Trophoblast cell (in vitro differentiated cells and primary cell): ENCODE measurements at regions not wholly inside any gene's neighbourhood (a gene's known extent, or its start where the extent isn't known, plus 50 kb on each side); places are given as distances from the start of the nearest gene placed in this dataset.
"Not testable (repeated sequence)": the region's sequence is repeated elsewhere in the genome, so short reads cannot be mapped to it uniquely, and the experiment has no call there.

Source experiments
- DNase-seq, 2 donors: peaks; one replicate each; pipeline ENCODE4 v3.0.0-alpha.2; 2016
- H2AFZ ChIP-seq: 2 replicates; pipeline ENCODE4 v1.6.1; 2013; ENCODE audit warnings: low read length, moderate library complexity, mild to moderate bottlenecking; ENCODE audit not compliant: insufficient read depth, poor library complexity
- H2AK5ac ChIP-seq: 2 replicates; pipeline ENCODE4 v1.6.1; 2013; ENCODE audit warnings: mild to moderate bottlenecking, low read length
- H2BK120ac ChIP-seq: 2 replicates; pipeline ENCODE4 v1.6.1; 2013; ENCODE audit warnings: low read length, mild to moderate bottlenecking, moderate library complexity; ENCODE audit not compliant: insufficient read depth, poor library complexity
- H2BK12ac ChIP-seq: 2 replicates; pipeline ENCODE4 v1.6.1; 2013; ENCODE audit warnings: mild to moderate bottlenecking, low read length, moderate library complexity
- H2BK5ac ChIP-seq: 2 replicates; pipeline ENCODE4 v1.6.1; 2013; ENCODE audit warnings: low read length, low read depth, moderate library complexity, mild to moderate bottlenecking; ENCODE audit not compliant: poor library complexity
- H3K14ac ChIP-seq: 2 replicates; pipeline ENCODE4 v1.6.1; 2013; ENCODE audit warnings: mild to moderate bottlenecking, low read length
- H3K18ac ChIP-seq: 2 replicates; pipeline ENCODE4 v1.6.1; 2013; ENCODE audit warnings: mild to moderate bottlenecking, low read length
- H3K23ac ChIP-seq: 2 replicates; pipeline ENCODE4 v1.6.1; 2013; ENCODE audit warnings: low read length
- H3K27ac ChIP-seq: 2 replicates; pipeline ENCODE4 v1.5.1; 2013; ENCODE audit warnings: low read depth, mild to moderate bottlenecking, inconsistent platforms, low read length, moderate library complexity
- H3K27me3 ChIP-seq: 2 replicates; pipeline ENCODE4 v1.6.1; 2013; ENCODE audit warnings: inconsistent platforms, mild to moderate bottlenecking, low read length, moderate library complexity; ENCODE audit not compliant: insufficient read depth
- H3K36me3 ChIP-seq, 2 experiments: 1 replicate in 1 of 2; 2 replicates in 1 of 2; pipeline ENCODE4 v1.6.1; 2013; ENCODE audit warnings: low read length in 2 of 2, mild to moderate bottlenecking in 2 of 2, moderate library complexity in 1 of 2; ENCODE audit not compliant: insufficient read depth in 2 of 2, control insufficient read depth in 1 of 2
- H3K4ac ChIP-seq: 2 replicates; pipeline ENCODE4 v1.6.1; 2013; ENCODE audit warnings: low read depth, mild to moderate bottlenecking, low read length, moderate library complexity
- H3K4me1 ChIP-seq, 2 experiments: 1 replicate in 1 of 2; 2 replicates in 1 of 2; pipeline ENCODE4 v1.6.1; 2013; ENCODE audit warnings: low read length in 2 of 2, mild to moderate bottlenecking in 2 of 2, moderate library complexity in 1 of 2; ENCODE audit not compliant: insufficient read depth in 2 of 2, control insufficient read depth in 1 of 2
- H3K4me2 ChIP-seq: 2 replicates; pipeline ENCODE4 v1.6.1; 2013; ENCODE audit warnings: inconsistent platforms, mild to moderate bottlenecking, low read length, moderate library complexity
- H3K4me3 ChIP-seq: 2 replicates; pipeline ENCODE4 v1.5.1; 2013; ENCODE audit warnings: mild to moderate bottlenecking, low read depth, low read length, inconsistent platforms
- H3K79me1 ChIP-seq: one replicate; pipeline ENCODE4 v1.6.1; 2013; ENCODE audit warnings: low read length
- H3K79me2 ChIP-seq: 2 replicates; pipeline ENCODE4 v1.6.1; 2013; ENCODE audit warnings: low read length, mild to moderate bottlenecking; ENCODE audit not compliant: control insufficient read depth, insufficient read depth, poor library complexity
- H3K9ac ChIP-seq: 2 replicates; pipeline ENCODE4 v1.6.1; 2013; ENCODE audit warnings: mild to moderate bottlenecking, low read length
- H3K9me3 ChIP-seq: 2 replicates; pipeline ENCODE4 v1.6.1; 2013; ENCODE audit warnings: low read depth, mild to moderate bottlenecking, control low read depth, inconsistent platforms, low read length; ENCODE audit not compliant: insufficient read depth
- H4K12ac ChIP-seq: 2 replicates; pipeline ENCODE4 v1.6.1; 2013; ENCODE audit warnings: low read depth, mild to moderate bottlenecking, low read length, moderate library complexity
- H4K8ac ChIP-seq: 2 replicates; pipeline ENCODE4 v1.6.1; 2013; ENCODE audit warnings: low read depth, mild to moderate bottlenecking, low read length, moderate library complexity
- H4K91ac ChIP-seq: one replicate; pipeline ENCODE4 v1.6.1; 2013; ENCODE audit warnings: low read depth, mild to moderate bottlenecking, low read length, moderate library complexity
- WGBS: extraction: QIAGEN DNeasy Blood & Tissue Kit; methylation state at CpG from one replicate; pipeline ENCODE4 v1.1.7; 2013; ENCODE audit warnings: missing lambda C conversion rate; ENCODE audit not compliant: insufficient read length, insufficient coverage; ENCODE audit errors: extremely low coverage; 5-methylcytosine and 5-hydroxymethylcytosine counted together

DNA sequence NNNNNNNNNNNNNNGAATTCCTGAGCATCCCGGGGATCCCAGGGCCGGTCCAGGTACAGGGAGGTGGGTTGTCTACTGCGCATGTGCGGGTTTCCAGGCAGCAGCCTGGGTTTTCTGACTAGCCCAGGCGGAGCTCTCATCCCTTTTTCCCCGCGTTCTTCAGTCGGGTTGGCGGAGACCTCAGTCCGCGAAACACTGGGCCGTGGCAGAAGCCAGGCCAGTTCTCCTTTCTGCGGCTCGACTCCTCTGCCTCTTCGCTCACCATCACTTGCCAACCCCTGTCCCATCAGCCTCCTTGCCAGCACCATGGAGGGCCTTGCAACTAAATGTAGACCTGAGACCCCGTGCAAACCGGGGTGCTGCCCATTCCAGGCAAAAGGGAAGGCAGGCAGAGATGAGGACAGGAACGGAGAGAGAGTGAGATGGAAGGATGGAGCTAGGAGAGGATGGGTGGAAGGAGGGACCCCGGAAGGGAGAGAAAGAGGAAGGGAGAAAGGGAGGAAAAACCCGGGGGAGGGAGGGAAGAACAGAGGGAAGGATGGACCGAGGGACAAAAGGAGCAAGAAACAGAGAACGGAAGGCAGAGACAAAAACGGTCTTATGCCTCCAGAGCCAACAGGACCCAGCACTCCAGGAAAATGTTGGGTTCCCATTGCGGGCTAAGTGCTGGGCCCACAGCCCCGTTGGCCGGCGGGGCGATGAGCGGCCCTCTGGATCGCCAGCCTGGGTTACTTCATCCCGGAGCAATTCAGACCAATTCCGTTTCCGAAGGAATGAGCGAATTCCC, 445.4 kb upstream of the DEFB115 start:
- H3K4me1 ChIP-seq = no peaks in the 10 kb centered on the region
- H3K4me3 ChIP-seq = peak overlapping the region; percentile 62
- H3K79me2 ChIP-seq = no peaks in the 10 kb centered on the region
- H3K4me2 ChIP-seq = peak overlapping the region; percentile 5
- H3K23ac ChIP-seq = no peak overlapping the region
- no peak overlapping the region for H4K8ac ChIP-seq
- no peaks in the 10 kb centered on the region for H3K79me1 ChIP-seq
- H3K18ac ChIP-seq = no peak overlapping the region
- H3K27me3 ChIP-seq = no peaks in the 10 kb centered on the region
- no peak overlapping the region for H2AFZ ChIP-seq
- no peak overlapping the region for H2BK12ac ChIP-seq
- no peak overlapping the region for H3K27ac ChIP-seq
- DNase-seq = peak in 1 of 2 donors; percentile 42
- H4K12ac ChIP-seq = no peak overlapping the region
- no peak overlapping the region for H3K4ac ChIP-seq
- no peak overlapping the region for H2BK120ac ChIP-seq
- WGBS = no CpG with 5 or more reads among the region's 34 CpGs
- H3K14ac ChIP-seq = no peak overlapping the region
- peaks cover 40% of the 10 kb centered on the region for H3K9me3 ChIP-seq
- H3K36me3 ChIP-seq = no peaks in the 10 kb centered on the region
- H4K91ac ChIP-seq = no peak overlapping the region
- H2AK5ac ChIP-seq = no peak overlapping the region
- no peak overlapping the region for H3K9ac ChIP-seq
- no peak overlapping the region for H2BK5ac ChIP-seq

DNA sequence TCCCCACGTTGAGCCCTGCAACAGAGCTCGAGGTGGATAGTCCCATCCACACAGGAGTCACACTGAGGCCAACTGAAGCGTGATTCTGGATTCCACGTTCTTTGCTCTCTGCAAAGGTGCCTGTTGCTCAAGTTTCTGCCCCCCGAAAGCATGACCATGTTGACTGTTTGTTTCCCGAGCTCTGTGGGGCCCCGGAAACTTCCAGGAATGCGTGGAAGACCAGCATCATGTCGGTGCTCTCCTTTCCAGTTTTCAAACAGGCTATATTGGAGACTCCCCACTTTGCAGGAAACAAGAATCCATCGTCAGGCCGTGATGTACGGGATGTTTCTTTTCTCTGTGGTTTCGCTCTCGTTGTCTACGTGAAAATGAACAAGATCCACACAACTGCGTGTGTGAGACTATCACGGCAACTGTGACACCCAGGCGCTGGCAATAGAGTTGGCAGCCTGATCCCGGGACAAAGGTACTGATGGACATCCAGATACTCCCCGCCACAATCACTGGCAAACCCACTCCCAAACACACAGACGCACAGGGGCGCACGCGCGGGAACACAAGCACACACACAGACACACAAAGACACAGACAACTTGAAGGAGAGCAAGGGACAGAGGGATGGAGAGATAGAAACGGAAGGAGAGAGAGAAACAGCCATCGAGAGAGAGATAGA, 444.6 kb upstream of the DEFB115 start:
- no peak overlapping the region for H2AK5ac ChIP-seq
- H3K9ac ChIP-seq = no peak overlapping the region
- H3K4ac ChIP-seq = no peak overlapping the region
- no peaks in the 10 kb centered on the region for H3K4me1 ChIP-seq
- no peak overlapping the region for H3K14ac ChIP-seq
- H4K91ac ChIP-seq = no peak overlapping the region
- no peak overlapping the region for H2BK120ac ChIP-seq
- no peak for DNase-seq
- H4K12ac ChIP-seq = no peak overlapping the region
- H3K79me1 ChIP-seq = no peaks in the 10 kb centered on the region
- no peak overlapping the region for H3K4me3 ChIP-seq
- H3K27ac ChIP-seq = no peak overlapping the region
- H2BK12ac ChIP-seq = no peak overlapping the region
- no peak overlapping the region for H3K18ac ChIP-seq
- no peaks in the 10 kb centered on the region for H3K79me2 ChIP-seq
- no peaks in the 10 kb centered on the region for H3K36me3 ChIP-seq
- peaks cover 40% of the 10 kb centered on the region for H3K9me3 ChIP-seq
- H4K8ac ChIP-seq = no peak overlapping the region
- no peak overlapping the region for H2BK5ac ChIP-seq
- WGBS = no CpG with 5 or more reads among the region's 27 CpGs
- no peak overlapping the region for H3K23ac ChIP-seq
- H3K4me2 ChIP-seq = no peak overlapping the region
- H3K27me3 ChIP-seq = no peaks in the 10 kb centered on the region
- H2AFZ ChIP-seq = no peak overlapping the region

DNA sequence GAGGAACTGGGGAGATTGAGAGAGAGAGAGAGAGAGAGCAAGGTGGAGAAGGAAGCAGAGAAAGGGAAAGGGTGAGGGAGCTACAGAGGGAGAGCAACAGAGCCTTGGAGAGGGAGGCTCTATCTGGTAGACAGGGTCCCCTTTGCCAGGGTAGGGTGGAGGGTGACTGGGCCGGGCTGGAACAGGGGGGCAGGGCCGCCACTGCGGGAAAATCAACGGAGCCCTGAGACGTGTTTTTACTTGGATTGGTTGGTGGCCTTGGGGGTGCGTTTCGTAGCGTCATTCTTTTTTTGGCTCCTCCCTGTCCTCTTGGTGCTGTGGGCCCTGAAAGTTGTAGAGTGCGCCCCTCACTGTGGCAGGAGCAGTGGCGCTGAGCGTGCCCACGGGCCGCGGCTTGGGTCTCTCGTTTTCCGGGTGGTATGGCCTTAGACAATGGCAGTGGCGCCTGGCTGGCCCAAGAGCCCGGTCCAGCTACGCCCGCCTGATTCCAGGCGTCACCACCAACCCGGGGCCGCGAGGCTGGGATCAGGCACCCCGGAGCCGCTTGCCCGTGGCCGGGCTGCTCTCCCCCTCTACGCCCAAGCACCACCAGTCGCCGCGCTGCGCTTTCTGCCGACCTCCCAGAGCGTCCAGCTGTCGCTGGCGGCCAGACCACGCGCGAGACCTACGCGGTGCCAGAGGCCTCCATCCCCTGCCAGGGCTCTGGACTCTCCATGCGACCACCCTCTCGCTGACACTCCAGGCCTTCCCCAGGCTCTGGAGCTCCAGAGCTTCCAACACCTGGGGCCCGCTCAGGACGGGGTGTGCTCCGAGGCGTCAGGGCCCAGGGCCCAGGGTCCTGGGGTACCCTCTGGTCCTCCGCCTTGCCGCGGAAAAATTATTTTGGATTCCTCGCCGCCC, 443.8 kb upstream of the DEFB115 start:
- H3K14ac ChIP-seq, H4K12ac ChIP-seq, H2AFZ ChIP-seq, H3K23ac ChIP-seq, H3K9ac ChIP-seq, H3K79me2 ChIP-seq, H3K79me1 ChIP-seq, H2AK5ac ChIP-seq, H3K18ac ChIP-seq, H3K4me1 ChIP-seq, H2BK5ac ChIP-seq, H3K4me3 ChIP-seq, H3K4me2 ChIP-seq, H4K8ac ChIP-seq, H3K27ac ChIP-seq, H3K4ac ChIP-seq, H4K91ac ChIP-seq, H3K27me3 ChIP-seq, H2BK12ac ChIP-seq, H2BK120ac ChIP-seq, DNase-seq, H3K36me3 ChIP-seq: not testable (repeated sequence)
- peaks cover 40% of the 10 kb centered on the region for H3K9me3 ChIP-seq
- no CpG with 5 or more reads among the region's 53 CpGs for WGBS

DNA sequence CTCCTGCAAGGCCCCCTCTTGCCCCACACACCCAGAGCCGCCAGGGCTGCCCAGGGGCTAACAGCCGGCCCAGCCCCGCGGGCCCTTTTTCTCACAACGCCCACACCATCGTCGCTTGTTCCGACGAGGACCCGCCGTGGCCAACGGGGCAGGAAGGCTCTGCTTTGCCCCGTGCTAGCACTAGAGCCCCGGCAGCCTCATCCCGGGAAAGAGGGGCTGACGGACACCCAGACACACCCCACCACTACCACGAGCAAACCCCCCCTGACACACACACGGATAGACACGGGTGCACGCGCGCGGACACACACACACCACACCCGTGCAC, 443.2 kb upstream of the DEFB115 start:
- H3K27me3 ChIP-seq, H3K23ac ChIP-seq, DNase-seq, H2BK12ac ChIP-seq, H4K8ac ChIP-seq, H2AK5ac ChIP-seq, H4K12ac ChIP-seq, H4K91ac ChIP-seq, H3K4me1 ChIP-seq, H2BK5ac ChIP-seq, H3K79me2 ChIP-seq, H2BK120ac ChIP-seq, H3K4ac ChIP-seq, H3K4me2 ChIP-seq, H3K18ac ChIP-seq, H3K9ac ChIP-seq, H3K14ac ChIP-seq, H3K27ac ChIP-seq, H3K4me3 ChIP-seq, H2AFZ ChIP-seq, H3K36me3 ChIP-seq, H3K79me1 ChIP-seq: not testable (repeated sequence)
- peaks cover 40% of the 10 kb centered on the region for H3K9me3 ChIP-seq
- WGBS = no CpG with 5 or more reads among the region's 24 CpGs
